K562 (cell line): ENCODE measurements at regions not wholly inside any gene's neighbourhood (a gene's known extent, or its start where the extent isn't known, plus 50 kb on each side); places are given as distances from the start of the nearest gene placed in this dataset.

Source experiments
- PKNOX1 ChIP-seq: fragments of 450-650 bp; IDR thresholded peaks from 2 replicates; pipeline ENCODE4 v1.6.1; 2016
- TF ChIP-seq, protein P1 (sequence below): sonication (generic); formaldehyde crosslinking; IDR thresholded peaks from 2 replicates; pipeline ENCODE4 v1.9.0; 2022; ENCODE audit warnings: mild to moderate bottlenecking, missing genetic modification reagents

DNA sequence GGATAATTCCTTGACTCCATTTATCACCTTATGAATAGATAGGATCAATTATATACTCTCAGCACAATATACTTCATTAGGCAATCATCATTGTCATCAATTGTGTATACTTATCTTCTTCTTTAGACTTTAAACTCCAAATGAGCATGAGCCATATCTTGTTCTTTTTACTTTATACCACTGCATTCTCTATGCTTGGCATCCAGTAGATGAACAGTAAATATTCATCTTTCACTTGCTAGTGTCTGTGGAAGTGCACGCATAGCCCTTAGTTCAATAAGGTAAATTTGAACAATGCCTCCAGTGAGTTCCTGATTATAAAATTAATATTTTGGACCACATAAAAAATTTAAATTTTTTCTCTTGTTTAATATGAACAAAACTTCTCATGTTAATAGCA lies 172.3 kb upstream of the SPRY2 start:
- no peak for TF ChIP-seq PKNOX1
- TF ChIP-seq, protein P1, sequence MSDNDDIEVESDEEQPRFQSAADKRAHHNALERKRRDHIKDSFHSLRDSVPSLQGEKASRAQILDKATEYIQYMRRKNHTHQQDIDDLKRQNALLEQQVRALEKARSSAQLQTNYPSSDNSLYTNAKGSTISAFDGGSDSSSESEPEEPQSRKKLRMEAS (CRISPR knock-in tag), result no peak
